K562 (cell line): ENCODE measurements at regions not wholly inside any gene's neighbourhood (a gene's known extent, or its start where the extent isn't known, plus 50 kb on each side); places are given as distances from the start of the nearest gene placed in this dataset.

Experiments
- ATF4 ChIP-seq: fragments of 450-650 bp; formaldehyde crosslinking; IDR thresholded peaks from 2 replicates; pipeline ENCODE4 v1.4.0; 2022; ENCODE audit warnings: mild to moderate bottlenecking, moderate library complexity
- CTCF ChIP-seq, 3 experiments: IDR thresholded peaks in 2 of 3; conservative IDR thresholded peaks in 1 of 3; 2 replicates each; pipeline ENCODE4 v1.5.1; 2011 to 2012; ENCODE audit warnings: low read length in 3 of 3, mild to moderate bottlenecking in 3 of 3, control low read depth in 2 of 3, improper control_type of control experiment in 1 of 3, inconsistent platforms in 1 of 3, low read depth in 1 of 3, mixed read lengths in 1 of 3, moderate library complexity in 1 of 3; ENCODE audit not compliant: insufficient read depth in 2 of 3
- DPF2 ChIP-seq: fragments of 450-650 bp; IDR thresholded peaks from 2 replicates; pipeline ENCODE4 v1.6.1; 2016
- EP400 ChIP-seq: fragments of 450-650 bp; IDR thresholded peaks from 2 replicates; pipeline ENCODE4 v1.6.1; 2017; ENCODE audit warnings: antibody characterized with exemption, mild to moderate bottlenecking, moderate library complexity
- MAX ChIP-seq: sonication (generic); formaldehyde crosslinking; IDR thresholded peaks from 2 replicates; pipeline ENCODE4 v1.9.0; 2022; ENCODE audit warnings: mild to moderate bottlenecking, missing genetic modification reagents
- MTA1 ChIP-seq: fragments of 450-650 bp; IDR thresholded peaks from 2 replicates; pipeline ENCODE4 v1.6.1; 2017; ENCODE audit warnings: borderline replicate concordance
- MXI1 ChIP-seq: IDR thresholded peaks from 2 replicates; pipeline ENCODE4 v1.6.1; 2011; ENCODE audit warnings: low read depth, mild to moderate bottlenecking, improper control_type of control experiment, low read length
- POLR2A ChIP-seq: fragments of 450-650 bp; conservative IDR thresholded peaks from 2 replicates; pipeline ENCODE4 v1.6.1; 2016
- ZNF12 ChIP-seq: sonication (generic); formaldehyde crosslinking; IDR thresholded peaks from 2 replicates; pipeline ENCODE4 v1.4.0; 2020; ENCODE audit warnings: mild to moderate bottlenecking, missing genetic modification reagents

- TF ChIP-seq MXI1 (no peak), CTCF (IDR thresholded peaks at IDR 0.05 in 2 of 3, conservative IDR thresholded peaks at IDR 0.05 in 1 of 3; ENCODE audit: insufficient read depth in 2 of 3, low read depth in 1 of 3, low read length in 3 of 3) (no peak), MTA1 (no peak), ATF4 (no peak), POLR2A (no peak), ZNF12 (CRISPR knock-in tag) (no peak), MAX (no peak), DPF2 (no peak), EP400 (no peak)
These were observed 235.2 kb upstream of the CDH5 start for GRCh38 chr16:66131156-66131807.
